Activated CD8-positive, alpha-beta T cell treated with anti-CD3 and anti-CD28 coated beads for 36 hours (primary cell): ENCODE measurements at regions not wholly inside any gene's neighbourhood (a gene's known extent, or its start where the extent isn't known, plus 50 kb on each side); places are given as distances from the start of the nearest gene placed in this dataset.

Source experiments
- ATAC-seq: fragments of 200-7000 bp; cut with Tn5 transposase; one replicate; pipeline ENCODE4 v1.10.0; 2021; ENCODE audit warnings: mild to moderate bottlenecking, moderate library complexity
- CTCF ChIA-PET: fragments of 350-600 bp; sonication (Branson Sonifier 250); formaldehyde crosslinking; loops from one replicate; lab custom pipeline; 2021; ENCODE audit warnings: antibody characterized with exemption; lab: Charles Lee
- POLR2A ChIA-PET: fragments of 350-600 bp; sonication (Branson Sonifier 250); formaldehyde crosslinking; loops from one replicate; lab custom pipeline; 2021; ENCODE audit warnings: antibody characterized with exemption; lab: Charles Lee
- DNase-seq: peaks from one replicate; pipeline ENCODE4 v3.0.0-alpha.2; 2020
- H3K27ac Mint-ChIP-seq: one replicate; pipeline ENCODE4 v1.8.0; 2021; ENCODE audit warnings: mild to moderate bottlenecking, mixed read lengths
- H3K27me3 Mint-ChIP-seq: one replicate; pipeline ENCODE4 v1.8.0; 2021; ENCODE audit warnings: mixed read lengths
- H3K36me3 Mint-ChIP-seq: one replicate; pipeline ENCODE4 v1.8.0; 2021; ENCODE audit warnings: low read depth, mixed read lengths
- H3K4me1 Mint-ChIP-seq: one replicate; pipeline ENCODE4 v1.8.0; 2021; ENCODE audit warnings: low read depth, mixed read lengths
- H3K4me3 Mint-ChIP-seq: one replicate; pipeline ENCODE4 v1.8.0; 2021; ENCODE audit warnings: mild to moderate bottlenecking, moderate library complexity, mixed read lengths
- H3K9me3 Mint-ChIP-seq: one replicate; pipeline ENCODE4 v1.8.0; 2021; ENCODE audit warnings: mixed read lengths
- intact Hi-C: fragments of 100-400 bp; cut with micrococcal nuclease; formaldehyde crosslinking; loops from one replicate; pipeline ENCODE4 v1.10.0; 2022
- TF ChIP-seq, protein P1 (sequence below): fragments of 200-600 bp; IDR thresholded peaks from one replicate; pipeline ENCODE4 v1.8.0; 2022; ENCODE audit warnings: antibody characterized with exemption, mild to moderate bottlenecking

DNA sequence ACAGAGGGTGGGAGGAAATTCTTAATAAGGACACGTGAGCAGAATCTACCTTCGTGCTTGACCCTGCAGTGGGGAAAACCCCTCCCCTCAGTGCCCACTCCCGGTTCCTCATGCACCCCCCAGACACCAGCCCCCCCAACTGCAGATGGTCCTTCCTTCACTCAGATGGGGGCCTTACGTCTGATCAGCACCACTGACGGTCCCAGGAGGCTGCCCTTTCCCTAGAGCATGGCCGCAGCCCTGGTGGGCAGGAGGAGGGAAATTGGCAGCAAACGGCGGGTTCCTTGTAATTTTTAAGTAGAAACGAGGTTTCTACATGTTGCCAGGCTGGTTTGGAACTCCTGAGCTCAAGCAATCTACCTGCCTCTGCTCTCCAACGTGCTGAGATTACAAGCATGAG lies 477.7 kb downstream of the TBC1D22A start:
- Mint-ChIP-seq H3K4me1 (no peaks in the 10 kb centered on the region), H3K9me3 (no peaks in the 10 kb centered on the region), H3K27ac (no peak overlapping the region), H3K27me3 (peaks cover 17% of the 10 kb centered on the region), H3K36me3 (no peaks in the 10 kb centered on the region), H3K4me3 (no peak overlapping the region)
- intact Hi-C loops = no loop called here
- ATAC-seq (no peak), DNase-seq (no peak)
- CTCF ChIA-PET = no interaction called here
- POLR2A ChIA-PET = no interaction called here
- TF ChIP-seq, protein P1, sequence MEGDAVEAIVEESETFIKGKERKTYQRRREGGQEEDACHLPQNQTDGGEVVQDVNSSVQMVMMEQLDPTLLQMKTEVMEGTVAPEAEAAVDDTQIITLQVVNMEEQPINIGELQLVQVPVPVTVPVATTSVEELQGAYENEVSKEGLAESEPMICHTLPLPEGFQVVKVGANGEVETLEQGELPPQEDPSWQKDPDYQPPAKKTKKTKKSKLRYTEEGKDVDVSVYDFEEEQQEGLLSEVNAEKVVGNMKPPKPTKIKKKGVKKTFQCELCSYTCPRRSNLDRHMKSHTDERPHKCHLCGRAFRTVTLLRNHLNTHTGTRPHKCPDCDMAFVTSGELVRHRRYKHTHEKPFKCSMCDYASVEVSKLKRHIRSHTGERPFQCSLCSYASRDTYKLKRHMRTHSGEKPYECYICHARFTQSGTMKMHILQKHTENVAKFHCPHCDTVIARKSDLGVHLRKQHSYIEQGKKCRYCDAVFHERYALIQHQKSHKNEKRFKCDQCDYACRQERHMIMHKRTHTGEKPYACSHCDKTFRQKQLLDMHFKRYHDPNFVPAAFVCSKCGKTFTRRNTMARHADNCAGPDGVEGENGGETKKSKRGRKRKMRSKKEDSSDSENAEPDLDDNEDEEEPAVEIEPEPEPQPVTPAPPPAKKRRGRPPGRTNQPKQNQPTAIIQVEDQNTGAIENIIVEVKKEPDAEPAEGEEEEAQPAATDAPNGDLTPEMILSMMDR = no peak

DNA sequence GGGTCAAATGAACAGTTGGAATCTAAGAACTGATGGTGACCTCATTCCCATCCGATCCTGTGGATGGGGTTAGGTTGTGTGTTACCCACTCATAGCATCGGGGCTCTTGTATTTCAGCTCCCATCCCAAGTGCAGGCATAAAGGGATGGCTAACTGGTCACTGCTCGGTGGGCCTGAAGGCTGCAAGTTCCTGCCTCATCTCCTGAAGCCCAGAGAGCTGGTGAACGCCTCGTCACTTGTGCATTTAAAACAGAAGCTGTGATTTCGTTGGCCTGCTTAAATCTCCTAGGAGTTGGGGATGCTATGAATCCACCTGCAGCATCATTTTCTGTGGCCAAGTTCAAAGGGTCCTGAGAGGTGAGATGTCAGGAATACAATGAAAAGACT lies 477.0 kb downstream of the TBC1D22A start:
- DNase-seq (no peak), ATAC-seq (no peak)
- CTCF ChIA-PET = no interaction called here
- POLR2A ChIA-PET = no interaction called here
- peaks cover 11% of the 10 kb centered on the region for H3K27me3 Mint-ChIP-seq
- no peak overlapping the region for H3K27ac Mint-ChIP-seq
- intact Hi-C loops = no loop called here
- no peak overlapping the region for H3K4me3 Mint-ChIP-seq
- no peaks in the 10 kb centered on the region for H3K4me1 Mint-ChIP-seq
- TF ChIP-seq, protein P1 = no peak
- H3K9me3 Mint-ChIP-seq = no peaks in the 10 kb centered on the region
- H3K36me3 Mint-ChIP-seq = no peaks in the 10 kb centered on the region

DNA sequence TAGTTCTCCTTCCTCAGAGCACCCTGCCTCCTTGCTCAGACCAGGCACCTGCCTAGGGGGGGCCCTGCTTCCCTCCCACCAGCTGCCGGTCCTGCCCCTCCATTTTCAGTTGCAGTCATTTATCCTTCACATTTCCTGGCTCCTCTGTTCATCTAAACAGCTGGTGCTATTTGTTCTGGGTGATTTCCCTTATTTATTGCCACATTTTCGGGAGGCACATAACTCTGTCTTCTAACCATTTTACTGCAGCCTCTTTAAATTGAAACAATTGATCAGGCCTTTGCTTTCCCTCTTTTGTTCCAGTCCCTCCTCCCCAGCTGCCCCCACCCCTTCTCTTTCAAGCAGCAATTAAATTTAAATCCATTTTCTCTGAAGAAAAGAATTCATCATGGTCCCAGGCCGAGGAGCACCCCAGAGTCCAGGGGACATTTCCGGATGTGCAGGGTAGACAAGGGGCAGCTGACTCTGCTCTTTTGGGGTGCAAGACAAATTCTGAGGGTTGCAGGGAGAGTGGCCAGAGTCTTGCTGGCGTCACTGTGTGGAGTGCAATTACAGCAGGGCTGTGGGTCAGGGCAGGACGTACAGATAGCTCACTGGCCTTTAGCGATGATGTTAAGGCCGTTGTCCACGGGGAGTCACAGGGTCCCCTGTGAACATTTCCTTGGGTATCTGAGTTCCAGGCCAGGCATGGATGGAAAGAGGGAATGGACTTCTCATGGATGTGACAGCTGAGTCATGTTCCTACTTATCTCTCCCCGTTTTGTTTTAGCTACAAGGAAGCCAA lies 476.4 kb downstream of the TBC1D22A start:
- no peak for DNase-seq
- intact Hi-C loops = no loop called here
- CTCF ChIA-PET = no interaction called here
- no peaks in the 10 kb centered on the region for H3K4me1 Mint-ChIP-seq
- peaks cover 7% of the 10 kb centered on the region for H3K27me3 Mint-ChIP-seq
- POLR2A ChIA-PET = no interaction called here
- H3K4me3 Mint-ChIP-seq = no peak overlapping the region
- H3K36me3 Mint-ChIP-seq = no peaks in the 10 kb centered on the region
- TF ChIP-seq, protein P1 = no peak
- no peak for ATAC-seq
- H3K27ac Mint-ChIP-seq = no peak overlapping the region
- H3K9me3 Mint-ChIP-seq = no peaks in the 10 kb centered on the region

DNA sequence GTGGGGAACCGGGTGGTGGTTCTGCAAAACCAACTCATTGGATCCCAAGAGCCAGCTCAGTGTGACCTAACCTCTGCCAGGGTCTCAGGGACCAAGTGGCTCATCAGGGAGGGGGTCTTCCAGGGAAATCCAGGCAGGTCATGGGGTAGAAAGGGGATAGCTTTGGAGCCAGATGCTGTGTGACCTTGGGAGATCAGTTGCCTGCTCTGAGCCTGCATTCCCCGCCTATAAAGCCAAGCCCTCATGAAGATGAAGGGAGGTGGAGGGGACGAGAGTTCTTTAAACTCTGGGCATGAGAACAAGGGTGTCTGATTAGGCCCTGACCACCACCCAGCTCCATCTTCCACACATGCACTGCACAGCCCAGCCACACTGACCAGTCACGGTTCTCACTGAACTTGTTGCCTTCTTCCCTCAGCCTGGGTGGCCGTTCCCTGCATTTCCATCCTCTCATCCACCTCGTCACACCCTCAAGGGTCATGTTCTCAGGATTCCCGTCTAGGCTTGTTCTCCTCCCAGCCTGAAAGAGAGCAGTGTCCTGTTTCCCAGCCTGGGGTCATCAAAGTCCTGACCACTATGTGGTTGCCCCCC lies 475.5 kb downstream of the TBC1D22A start:
- peaks cover 3% of the 10 kb centered on the region for H3K9me3 Mint-ChIP-seq
- ChIA-PET CTCF (no interaction called here), POLR2A (no interaction called here)
- peaks cover 4% of the 10 kb centered on the region for H3K27me3 Mint-ChIP-seq
- ATAC-seq (no peak), DNase-seq (no peak)
- no peak overlapping the region for H3K4me3 Mint-ChIP-seq
- no peak overlapping the region for H3K27ac Mint-ChIP-seq
- TF ChIP-seq, protein P1 = no peak
- H3K4me1 Mint-ChIP-seq = no peaks in the 10 kb centered on the region
- no peaks in the 10 kb centered on the region for H3K36me3 Mint-ChIP-seq
- intact Hi-C loops = no loop called here

DNA sequence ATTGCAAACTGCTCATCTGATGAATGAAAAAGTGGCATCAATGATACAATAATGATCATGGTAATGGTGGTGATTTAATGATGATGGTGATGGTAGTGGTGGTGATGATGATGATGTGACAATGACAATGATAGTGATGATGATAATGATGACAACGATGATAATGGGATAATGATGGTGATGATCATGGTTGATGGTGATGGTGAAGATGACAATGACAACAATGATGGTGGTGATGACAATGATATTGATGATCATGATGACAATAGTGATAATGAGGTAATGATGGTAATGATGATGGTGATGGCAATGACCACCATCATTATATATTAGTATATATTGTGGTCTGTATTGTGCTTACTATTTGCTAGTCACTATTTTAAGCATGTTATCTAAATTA lies 474.3 kb downstream of the TBC1D22A start:
- TF ChIP-seq, protein P1 = no peak
- no peaks in the 10 kb centered on the region for H3K36me3 Mint-ChIP-seq
- CTCF ChIA-PET = no interaction called here
- POLR2A ChIA-PET = no interaction called here
- peaks cover 3% of the 10 kb centered on the region for H3K9me3 Mint-ChIP-seq
- H3K4me1 Mint-ChIP-seq = no peaks in the 10 kb centered on the region
- H3K27ac Mint-ChIP-seq = no peak overlapping the region
- ATAC-seq (no peak), DNase-seq (no peak)
- intact Hi-C loops = no loop called here
- no peak overlapping the region for H3K4me3 Mint-ChIP-seq
- peaks cover 3% of the 10 kb centered on the region for H3K27me3 Mint-ChIP-seq
